Osteoblast (primary cell): ENCODE measurements at regions not wholly inside any gene's neighbourhood (a gene's known extent, or its start where the extent isn't known, plus 50 kb on each side); places are given as distances from the start of the nearest gene placed in this dataset. TPM values are rescaled to one million over a fixed set of nuclear protein-coding genes. Genes with fewer than 3 reads are reported as not detected.

ENCODE experiments used
- DNase-seq: peaks from one replicate; pipeline ENCODE4 v3.0.0; 2011; ENCODE audit warnings: low spot score, mixed read lengths; ENCODE audit not compliant: insufficient read length; ENCODE audit errors: missing footprints
- H2AFZ ChIP-seq: 2 replicates; pipeline ENCODE4 v1.6.0; 2011; ENCODE audit warnings: mild to moderate bottlenecking, low read length
- H3K27ac ChIP-seq: 2 replicates; pipeline ENCODE4 v1.5.1; 2011; ENCODE audit warnings: mild to moderate bottlenecking, low read depth, low read length, moderate library complexity
- H3K27me3 ChIP-seq: 2 replicates; pipeline ENCODE4 v1.6.0; 2012; ENCODE audit warnings: mild to moderate bottlenecking, control low read depth, inconsistent platforms, low read length, moderate library complexity; ENCODE audit not compliant: insufficient read depth
- H3K36me3 ChIP-seq: 2 replicates; pipeline ENCODE4 v1.5.1; 2011; ENCODE audit warnings: mild to moderate bottlenecking, low read length, control low read depth, moderate library complexity; ENCODE audit not compliant: insufficient read depth
- H3K4me1 ChIP-seq: 2 replicates; pipeline ENCODE4 v1.5.1; 2011; ENCODE audit warnings: mild to moderate bottlenecking, low read length, control low read depth, moderate library complexity; ENCODE audit not compliant: insufficient read depth
- H3K4me2 ChIP-seq: 2 replicates; pipeline ENCODE4 v1.6.0; 2011; ENCODE audit warnings: mild to moderate bottlenecking, low read length; ENCODE audit not compliant: insufficient read depth
- H3K4me3 ChIP-seq: fragments of 200-600 bp; sonication (generic); 3 replicates; pipeline ENCODE4 v1.5.1; 2012; ENCODE audit warnings: mild to moderate bottlenecking, low read length, inconsistent platforms; ENCODE audit not compliant: insufficient read depth
- H3K79me2 ChIP-seq: 2 replicates; pipeline ENCODE4 v1.6.0; 2012; ENCODE audit warnings: mild to moderate bottlenecking, low read length, control low read depth, inconsistent platforms; ENCODE audit not compliant: insufficient read depth
- H3K9me3 ChIP-seq: 2 replicates; pipeline ENCODE4 v1.5.1; 2011; ENCODE audit warnings: low read depth, low read length, control low read depth
- H4K20me1 ChIP-seq: 2 replicates; pipeline ENCODE4 v1.6.0; 2012; ENCODE audit warnings: mild to moderate bottlenecking, low read length, control low read depth; ENCODE audit not compliant: insufficient read depth
- CTCF ChIP-seq: IDR thresholded peaks from 2 replicates; pipeline ENCODE4 v1.5.1; 2011; ENCODE audit warnings: mild to moderate bottlenecking, low read depth, low read length, moderate library complexity; ENCODE audit errors: extremely low read depth
- small RNA-seq: library from RNA; depleted of rRNA; stranded (forward); fragments of <200 nt; gene quantifications from one replicate; pipeline ENCODE3, GENCODE V24; 2012

GRCh38 chr13:59603646-59604045 is 560.1 kb downstream of the DIAPH3 start:
- H3K4me2 ChIP-seq = no peak overlapping the region
- H3K27ac ChIP-seq = no peak overlapping the region
- H3K36me3 ChIP-seq = no peaks in the 10 kb centered on the region
- no peak overlapping the region for H2AFZ ChIP-seq
- no peak overlapping the region for H3K4me3 ChIP-seq
- no peaks in the 10 kb centered on the region for H3K27me3 ChIP-seq
- H3K9me3 ChIP-seq = no peaks in the 10 kb centered on the region
- no peak for DNase-seq
- no peaks in the 10 kb centered on the region for H3K4me1 ChIP-seq
- H4K20me1 ChIP-seq = no peaks in the 10 kb centered on the region
- TF ChIP-seq CTCF = no peak
- H3K79me2 ChIP-seq = no peaks in the 10 kb centered on the region

GRCh38 chr13:59607172-59607571 is 556.6 kb downstream of the DIAPH3 start:
- no peak for DNase-seq
- H3K27me3 ChIP-seq = no peaks in the 10 kb centered on the region
- no peak for TF ChIP-seq CTCF
- no peaks in the 10 kb centered on the region for H4K20me1 ChIP-seq
- H3K27ac ChIP-seq = no peak overlapping the region
- H3K4me3 ChIP-seq = no peak overlapping the region
- H3K79me2 ChIP-seq = no peaks in the 10 kb centered on the region
- no peaks in the 10 kb centered on the region for H3K4me1 ChIP-seq
- no peaks in the 10 kb centered on the region for H3K36me3 ChIP-seq
- H2AFZ ChIP-seq = no peak overlapping the region
- H3K4me2 ChIP-seq = no peak overlapping the region
- no peaks in the 10 kb centered on the region for H3K9me3 ChIP-seq

- H3K4me2 ChIP-seq = no peak overlapping the region
- H3K36me3 ChIP-seq = no peaks in the 10 kb centered on the region
- TF ChIP-seq CTCF = no peak
Observed at GRCh38 chr13:59607780-59608233, 555.9 kb downstream of the DIAPH3 start.

GRCh38 chr13:59609421-59609820 is 554.3 kb downstream of the DIAPH3 start:
- Histone ChIP-seq H3K79me2 (no peaks in the 10 kb centered on the region), H3K36me3 (no peaks in the 10 kb centered on the region), H3K4me2 (no peak overlapping the region), H3K27ac (no peak overlapping the region), H3K27me3 (no peaks in the 10 kb centered on the region), H3K9me3 (no peaks in the 10 kb centered on the region), H3K4me1 (no peaks in the 10 kb centered on the region), H2AFZ (no peak overlapping the region), H3K4me3 (no peak overlapping the region), H4K20me1 (no peaks in the 10 kb centered on the region)
- DNase-seq = no peak
- TF ChIP-seq CTCF = no peak

More at GRCh38 chr13:59607780-59608233, 555.9 kb downstream of the DIAPH3 start:
- DNase-seq = no peak
- Histone ChIP-seq H3K27ac (no peak overlapping the region), H3K4me1 (no peaks in the 10 kb centered on the region), H3K27me3 (no peaks in the 10 kb centered on the region), H2AFZ (no peak overlapping the region), H4K20me1 (no peaks in the 10 kb centered on the region), H3K9me3 (no peaks in the 10 kb centered on the region), H3K4me3 (no peak overlapping the region), H3K79me2 (no peaks in the 10 kb centered on the region)

Small RNA genes in the stretch of these regions (small RNA-seq; reads per million reads assigned to genes)
- gene AL161423.1 (not detected), gene HMGN2P39 (not detected), gene RNA5SP30 (not detected), gene RNU7-88P (not detected), gene RNY4P29 (not detected)
